Gastrocnemius medialis (tissue), 4 donors: ENCODE measurements at regions not wholly inside any gene's neighbourhood (a gene's known extent, or its start where the extent isn't known, plus 50 kb on each side); places are given as distances from the start of the nearest gene placed in this dataset.

Experiments used
- POLR2A ChIP-seq, 2 donors: fragments of 450-650 bp; IDR thresholded peaks; one replicate each; pipeline ENCODE4 v1.6.1; 2017; ENCODE audit warnings: antibody characterized with exemption in 2 of 2, mild to moderate bottlenecking in 2 of 2, moderate library complexity in 2 of 2
- TF ChIP-seq, protein P1 (sequence below), 5 experiments: fragments of 450-650 bp in 3 of 5; fragments of 200-600 bp in 2 of 5; sonication (generic) in 2 of 5; IDR thresholded peaks in 4 of 5; conservative IDR thresholded peaks in 1 of 5; 1 replicate in 4 of 5; 2 replicates in 1 of 5; pipeline ENCODE4 v1.5.1; 2016 to 2019; ENCODE audit warnings: antibody characterized with exemption in 5 of 5, mild to moderate bottlenecking in 3 of 5, moderate library complexity in 3 of 5

DNA sequence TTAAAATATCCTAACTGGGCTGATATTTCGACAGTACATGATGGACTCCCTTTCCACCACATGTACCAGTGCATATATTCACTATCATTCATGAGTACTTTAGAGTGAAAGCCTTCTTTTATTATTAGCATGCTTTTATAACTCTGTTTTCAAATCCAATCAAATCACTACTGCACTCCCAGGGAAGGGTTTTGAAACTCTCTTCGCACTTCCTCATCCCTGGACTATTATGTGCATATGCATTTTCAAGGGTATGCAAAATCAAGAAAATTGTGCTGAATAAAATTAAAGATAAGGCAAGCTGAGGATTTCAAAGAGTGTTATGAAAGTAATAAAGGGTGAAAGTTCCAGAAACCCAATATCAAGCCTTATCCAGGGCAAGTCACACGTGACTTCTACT lies 411.4 kb upstream of the PDZRN3 start:
- TF ChIP-seq, protein P1, sequence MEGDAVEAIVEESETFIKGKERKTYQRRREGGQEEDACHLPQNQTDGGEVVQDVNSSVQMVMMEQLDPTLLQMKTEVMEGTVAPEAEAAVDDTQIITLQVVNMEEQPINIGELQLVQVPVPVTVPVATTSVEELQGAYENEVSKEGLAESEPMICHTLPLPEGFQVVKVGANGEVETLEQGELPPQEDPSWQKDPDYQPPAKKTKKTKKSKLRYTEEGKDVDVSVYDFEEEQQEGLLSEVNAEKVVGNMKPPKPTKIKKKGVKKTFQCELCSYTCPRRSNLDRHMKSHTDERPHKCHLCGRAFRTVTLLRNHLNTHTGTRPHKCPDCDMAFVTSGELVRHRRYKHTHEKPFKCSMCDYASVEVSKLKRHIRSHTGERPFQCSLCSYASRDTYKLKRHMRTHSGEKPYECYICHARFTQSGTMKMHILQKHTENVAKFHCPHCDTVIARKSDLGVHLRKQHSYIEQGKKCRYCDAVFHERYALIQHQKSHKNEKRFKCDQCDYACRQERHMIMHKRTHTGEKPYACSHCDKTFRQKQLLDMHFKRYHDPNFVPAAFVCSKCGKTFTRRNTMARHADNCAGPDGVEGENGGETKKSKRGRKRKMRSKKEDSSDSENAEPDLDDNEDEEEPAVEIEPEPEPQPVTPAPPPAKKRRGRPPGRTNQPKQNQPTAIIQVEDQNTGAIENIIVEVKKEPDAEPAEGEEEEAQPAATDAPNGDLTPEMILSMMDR (IDR thresholded peaks at IDR 0.05 in 4 of 5, conservative IDR thresholded peaks at IDR 0.05 in 1 of 5): no peak
- no peak for TF ChIP-seq POLR2A (IDR thresholded peaks at IDR 0.05)
